SW 1271 (cell line): ENCODE measurements at regions not wholly inside any gene's neighbourhood (a gene's known extent, or its start where the extent isn't known, plus 50 kb on each side); places are given as distances from the start of the nearest gene placed in this dataset.
A peak's percentile ranks its signal among the peaks of the same experiment; 100 is the strongest.
"Not testable (repeated sequence)": the region's sequence is repeated elsewhere in the genome, so short reads cannot be mapped to it uniquely, and the experiment has no call there.

Experiments
- DNase-seq, 2 experiments: peaks; one replicate each; lab custom pipeline; 2025; lab: John Stamatoyannopoulos, UW

DNA sequence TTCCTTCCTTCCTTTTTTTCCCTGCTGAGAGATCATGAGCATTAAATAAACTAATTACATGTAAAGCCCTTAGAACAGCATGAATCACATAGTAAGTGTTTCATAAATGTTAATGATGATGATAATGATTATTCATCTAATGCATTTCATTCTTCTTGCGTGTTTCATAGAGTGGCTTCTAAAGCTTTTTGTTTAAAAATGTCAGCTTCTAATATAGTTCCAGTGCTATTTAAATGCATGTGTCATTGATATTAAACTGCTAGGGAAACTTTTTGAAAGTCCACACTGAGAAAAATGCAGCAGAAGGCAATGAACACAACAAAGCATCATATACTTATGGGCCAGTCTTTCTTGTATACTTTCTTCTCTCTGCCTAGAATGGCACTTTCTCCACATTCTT lies 894.8 kb downstream of the REEP3 start:
- no peak for DNase-seq

DNA sequence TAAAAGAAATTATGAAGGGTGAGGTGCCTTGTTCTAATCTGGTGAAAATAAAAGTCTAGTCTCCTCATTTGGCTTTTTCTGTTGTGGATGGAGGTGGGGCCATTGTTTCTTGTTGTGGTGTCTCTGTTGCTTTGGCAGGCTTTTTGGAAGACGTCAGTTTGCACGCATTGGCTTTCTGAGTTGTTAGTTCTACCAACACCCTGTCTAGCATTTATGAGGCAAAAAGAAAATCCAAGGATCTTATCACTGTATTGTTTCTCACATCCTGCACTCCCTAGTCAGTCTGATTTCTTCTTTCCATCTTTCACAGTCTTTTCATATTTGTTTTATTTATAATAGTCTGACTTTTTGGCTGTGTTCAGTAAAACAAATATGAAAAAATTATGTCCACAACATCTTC lies 898.3 kb downstream of the REEP3 start:
- no peak for DNase-seq

DNA sequence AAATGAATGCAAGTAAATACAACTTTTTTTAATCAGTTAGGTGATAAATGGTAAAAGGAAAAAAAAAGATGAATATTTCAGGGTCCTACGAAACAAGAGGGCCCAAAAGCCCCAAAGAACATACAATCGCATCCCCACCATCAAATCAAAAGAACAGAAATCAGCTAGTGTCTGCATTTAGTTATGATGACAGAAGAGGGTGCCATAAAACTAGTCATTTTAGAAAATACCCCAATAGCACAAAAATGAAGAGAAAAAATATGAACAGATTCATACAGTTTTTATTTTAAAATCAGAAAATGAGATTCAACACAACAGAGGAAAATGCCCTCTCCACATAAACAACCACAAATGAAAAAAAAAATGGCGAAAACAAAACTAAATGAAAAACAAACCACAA lies 905.5 kb downstream of the REEP3 start:
- DNase-seq, result no peak

DNA sequence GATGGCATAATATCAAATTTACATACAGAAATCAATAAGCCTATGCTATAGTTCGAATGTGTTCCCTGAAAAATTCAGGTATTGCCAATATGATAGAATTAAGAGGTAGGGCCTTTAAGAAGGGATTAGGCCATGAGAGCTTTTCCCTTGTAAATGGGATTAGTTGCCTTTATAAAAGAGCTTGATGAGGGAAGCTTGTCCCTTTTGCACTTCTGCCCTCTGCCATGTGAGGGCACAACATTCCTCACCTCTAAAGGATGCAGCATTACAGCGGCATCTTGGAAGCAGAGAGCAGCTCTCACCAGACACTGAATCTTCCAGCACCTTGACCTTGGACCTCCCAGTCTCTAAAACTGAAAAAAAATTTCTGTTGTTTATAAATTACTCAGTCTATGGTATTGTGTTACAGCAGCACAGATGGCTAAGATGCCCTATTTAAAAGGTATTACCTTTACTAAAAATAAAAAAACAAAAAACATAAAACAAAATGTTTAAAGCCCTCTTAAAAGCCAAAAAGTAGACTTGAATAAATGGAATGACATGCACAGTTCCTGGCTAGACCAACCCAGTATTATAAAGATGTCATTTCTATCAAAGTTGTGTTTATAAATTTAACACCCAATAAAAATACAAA lies 909.6 kb downstream of the REEP3 start:
- DNase-seq, result peak in 1 of 2 experiments; percentile 11

DNA sequence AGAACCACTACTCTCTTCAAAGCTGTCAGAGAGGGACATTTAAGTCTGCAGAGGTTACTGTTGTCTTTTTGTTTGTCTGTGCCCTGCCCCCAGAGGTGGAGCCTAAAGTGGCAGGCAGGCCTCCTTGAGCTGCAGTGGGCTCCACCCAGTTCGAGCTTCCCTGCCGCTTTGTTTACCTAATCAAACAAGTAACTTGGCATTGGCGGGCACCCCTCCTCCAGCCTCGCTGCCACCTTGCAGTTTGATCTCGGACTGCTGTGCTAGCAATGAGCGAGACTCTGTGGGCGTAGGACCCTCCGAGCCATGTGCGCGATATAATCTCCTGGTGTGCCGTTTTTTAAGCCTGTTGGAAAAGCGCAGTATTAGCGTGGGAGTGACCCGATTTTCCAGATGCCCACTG lies 920.7 kb downstream of the REEP3 start:
- DNase-seq, result not testable (repeated sequence)

DNA sequence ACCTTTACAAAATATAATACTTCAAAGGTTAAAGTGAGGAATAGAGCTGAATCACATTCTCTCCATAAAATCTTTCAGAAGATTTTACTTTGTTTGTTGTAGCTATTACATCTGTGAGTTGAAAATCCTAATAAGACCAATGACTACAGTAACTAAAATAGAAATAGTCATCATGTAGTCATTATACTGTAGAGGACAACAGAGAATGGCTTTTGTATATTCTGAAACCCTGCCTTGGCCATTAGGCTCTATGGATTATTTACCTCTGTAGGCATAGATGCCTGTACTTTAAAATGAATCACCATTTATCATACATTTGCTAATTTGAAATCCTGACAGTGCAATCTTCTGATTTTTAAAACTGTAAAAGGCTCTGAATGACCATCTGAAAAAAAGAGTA lies 923.0 kb downstream of the REEP3 start:
- DNase-seq, result no peak

DNA sequence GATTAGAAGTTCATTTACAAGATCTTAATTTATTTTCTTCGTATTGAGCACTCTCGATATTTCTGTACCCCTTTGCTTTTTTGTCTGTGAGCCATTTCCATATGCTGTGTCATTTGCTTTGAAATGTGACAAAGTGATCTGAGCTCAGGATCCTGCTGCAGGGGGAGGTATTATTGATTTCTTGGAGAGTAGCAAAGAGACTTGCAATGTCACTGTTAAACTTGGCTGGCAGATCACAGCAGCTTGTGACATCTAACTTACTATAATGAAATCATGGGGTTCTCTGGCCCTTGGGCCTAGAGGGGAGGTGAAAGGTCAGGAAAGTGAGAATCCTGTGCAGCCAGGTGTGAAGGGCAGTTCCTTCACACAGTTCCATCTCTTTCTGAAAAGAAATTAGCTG lies 923.4 kb downstream of the REEP3 start:
- no peak for DNase-seq

DNA sequence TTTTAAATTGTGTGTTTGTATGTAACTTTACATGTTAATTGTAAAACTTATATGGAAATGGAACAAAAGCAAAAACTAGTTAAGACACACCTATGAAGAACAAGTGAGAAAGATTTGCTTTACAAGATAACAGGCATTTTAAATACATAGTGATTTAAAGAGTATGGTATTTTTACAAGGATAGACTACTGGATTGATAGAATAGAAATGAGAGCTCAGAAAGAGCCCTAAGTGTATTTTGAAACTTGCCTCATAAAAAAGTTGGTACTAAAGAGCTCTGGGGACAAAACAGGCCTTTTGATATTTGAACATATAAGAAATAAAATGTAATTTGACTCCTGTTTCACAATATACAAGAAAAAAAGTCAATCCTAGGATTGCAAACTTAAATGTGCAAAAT lies 928.4 kb downstream of the REEP3 start:
- DNase-seq, result no peak

DNA sequence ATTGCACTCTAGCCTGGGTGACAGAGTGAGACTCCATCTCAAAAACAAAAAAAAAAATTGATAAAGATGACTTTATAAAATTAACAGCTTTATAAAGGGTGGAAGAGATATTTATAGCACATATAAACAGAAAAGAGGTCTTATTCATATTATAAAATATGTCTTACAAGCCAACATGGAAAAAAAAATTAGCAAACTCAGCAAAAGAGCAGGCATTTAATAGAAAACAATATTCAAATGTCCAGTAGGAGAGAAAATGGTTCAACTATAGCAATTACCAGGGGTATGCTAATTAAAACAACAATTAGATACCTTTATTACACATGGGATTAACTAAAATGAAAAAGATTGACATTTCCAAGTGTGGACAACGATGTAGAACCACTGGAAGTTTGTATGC lies 929.1 kb downstream of the REEP3 start:
- DNase-seq, result no peak

DNA sequence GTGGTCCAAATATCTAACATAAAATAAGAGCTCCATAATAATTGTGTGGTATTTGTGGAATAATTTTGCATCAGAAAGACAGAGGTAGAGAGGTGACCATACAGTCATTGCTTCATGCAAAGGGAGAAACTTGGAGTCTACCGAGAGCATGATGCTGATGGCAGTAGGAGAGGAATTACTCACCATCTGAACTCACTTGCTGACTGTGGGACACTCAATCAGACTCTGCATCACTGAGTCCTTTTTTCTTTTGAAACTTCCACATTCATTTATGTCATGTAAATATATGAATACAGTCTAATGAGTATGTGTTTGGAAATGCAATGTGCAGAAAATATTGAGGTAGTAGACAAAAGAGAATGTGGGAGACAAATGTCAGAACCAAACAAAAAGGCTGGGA lies 933.8 kb downstream of the REEP3 start:
- DNase-seq, result no peak

DNA sequence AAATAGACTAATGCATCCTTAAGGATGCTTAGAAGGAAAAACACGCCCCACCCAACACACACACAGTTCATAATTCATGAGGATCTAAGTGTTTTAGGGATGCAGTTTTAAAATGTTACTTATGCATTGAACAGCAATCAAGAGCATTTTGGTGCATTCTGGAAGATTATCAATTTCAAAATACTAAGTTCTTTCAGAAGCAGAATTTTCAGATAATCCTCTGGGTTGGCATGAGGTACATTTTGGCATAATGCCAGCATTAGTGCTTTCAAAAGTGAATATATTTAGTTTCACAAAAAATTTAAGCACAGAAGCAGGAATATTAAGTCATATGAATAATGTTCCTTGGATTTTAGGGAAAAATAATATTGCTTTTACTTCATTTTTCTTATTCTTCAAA lies 937.1 kb downstream of the REEP3 start:
- DNase-seq, result no peak

DNA sequence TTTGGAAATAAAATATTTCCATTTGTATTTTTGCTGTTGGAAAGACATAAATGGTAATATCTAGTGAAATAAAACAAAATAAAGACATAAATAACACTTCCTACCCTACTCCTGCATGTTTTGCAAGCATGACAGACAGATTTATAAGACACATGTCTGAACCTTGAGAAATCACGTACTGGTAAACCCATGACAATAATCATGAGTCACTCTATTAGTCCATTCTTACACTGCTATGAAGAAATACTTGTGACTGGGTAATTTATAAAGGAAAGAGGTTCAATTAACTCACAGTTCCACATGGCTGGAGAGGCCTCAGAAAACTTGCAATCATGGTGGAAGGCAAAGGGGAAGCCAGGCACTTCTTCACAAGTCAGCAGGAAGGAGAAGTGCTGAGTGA lies 942.2 kb downstream of the REEP3 start:
- no peak for DNase-seq

DNA sequence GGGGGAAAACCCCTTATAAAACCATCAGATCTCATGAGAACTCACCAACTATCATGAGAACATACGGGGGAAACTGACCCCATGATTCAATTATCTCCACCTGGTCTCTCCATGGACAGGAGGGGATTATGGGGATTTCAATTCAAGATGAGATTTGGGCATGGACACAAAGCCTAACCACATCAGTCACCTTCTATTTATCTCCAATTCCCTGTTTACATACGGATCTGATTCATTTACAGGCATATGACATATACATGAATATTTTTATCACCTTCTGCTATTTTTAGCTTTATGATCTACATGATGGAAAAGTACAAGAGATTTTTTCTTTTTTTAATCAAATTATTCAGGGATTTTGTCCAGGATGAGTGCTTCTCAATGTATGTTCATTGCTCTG lies 944.5 kb downstream of the REEP3 start:
- DNase-seq, result no peak

DNA sequence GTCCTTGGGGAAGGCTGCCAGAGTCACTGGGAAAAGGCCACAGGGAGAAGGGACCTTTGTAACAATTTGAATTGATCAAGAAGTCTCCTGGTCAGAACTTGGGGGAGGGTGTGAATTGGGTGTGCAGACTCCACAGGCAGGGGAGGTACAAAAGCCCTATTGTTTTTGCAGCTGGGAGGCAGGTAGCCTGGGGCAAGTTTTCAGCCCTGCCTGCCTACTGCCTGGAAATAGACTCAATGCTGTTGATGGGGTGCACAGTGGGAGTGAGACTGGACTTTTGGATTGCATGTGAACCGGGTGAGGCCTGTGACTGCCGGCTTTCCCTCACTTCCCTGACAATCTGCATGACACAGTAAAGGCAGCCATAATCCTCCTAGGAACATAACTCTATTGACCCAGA lies 947.0 kb downstream of the REEP3 start:
- DNase-seq, result no peak

DNA sequence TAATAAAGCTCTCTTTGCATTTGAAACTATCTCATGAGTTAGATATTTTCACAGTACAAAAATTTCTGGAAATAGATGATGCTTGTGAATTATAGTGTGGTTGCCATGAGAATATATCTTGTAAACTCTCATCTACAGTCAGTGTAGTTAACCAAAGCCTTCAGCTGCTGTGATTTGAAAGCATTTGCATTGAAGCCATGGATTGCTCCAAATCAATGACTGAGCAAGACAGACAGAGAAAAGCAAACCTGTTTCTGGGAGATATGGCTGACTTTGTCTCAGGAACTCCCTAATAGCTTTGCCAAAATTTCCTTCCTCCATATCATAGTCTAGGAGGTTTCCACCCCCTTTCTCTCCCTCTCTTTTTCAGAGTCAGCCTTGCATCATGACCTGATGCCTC lies 955.3 kb downstream of the REEP3 start:
- no peak for DNase-seq

DNA sequence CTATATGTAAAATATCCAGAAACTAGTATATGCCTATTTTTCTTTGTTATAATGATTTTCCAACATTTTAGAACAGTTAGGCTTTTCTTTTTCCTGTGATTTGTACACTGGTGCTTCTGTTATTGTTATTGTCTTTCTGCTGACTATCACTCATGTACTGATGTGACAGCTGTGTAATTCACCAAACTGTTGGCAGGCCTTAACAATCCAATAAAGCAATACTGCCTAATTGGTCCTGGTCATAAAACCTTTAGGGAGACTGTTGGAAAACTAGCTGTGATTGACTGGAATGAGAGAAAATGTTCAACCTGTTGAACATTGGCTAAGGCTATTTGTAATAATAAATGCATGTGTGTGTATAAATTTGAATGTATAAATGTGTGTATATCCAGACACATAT lies 956.6 kb downstream of the REEP3 start:
- DNase-seq, result no peak

DNA sequence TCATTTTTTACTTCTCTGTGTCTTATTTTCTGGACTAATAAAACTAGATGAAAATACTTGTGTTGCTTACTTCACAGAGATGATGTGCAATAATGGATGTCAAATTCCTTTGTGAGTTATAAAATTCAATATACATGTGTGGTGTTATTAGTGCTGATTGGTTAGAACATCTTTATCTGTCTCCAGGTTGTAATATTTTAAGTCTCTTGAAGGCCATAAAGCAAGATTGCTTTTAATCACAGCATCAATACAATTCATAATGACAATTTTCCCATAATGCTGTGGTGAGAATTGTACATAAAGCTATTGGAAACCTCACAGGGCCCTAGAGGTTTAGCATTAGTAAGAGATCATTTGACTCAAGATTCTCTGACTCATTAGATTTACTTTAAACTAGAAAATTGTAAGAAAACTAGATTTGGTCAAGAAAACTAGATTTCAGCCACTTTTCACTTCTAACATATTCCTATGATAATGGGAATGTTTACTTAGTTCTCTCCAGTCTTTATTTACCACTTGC lies 963.7 kb downstream of the REEP3 start:
- no peak for DNase-seq

DNA sequence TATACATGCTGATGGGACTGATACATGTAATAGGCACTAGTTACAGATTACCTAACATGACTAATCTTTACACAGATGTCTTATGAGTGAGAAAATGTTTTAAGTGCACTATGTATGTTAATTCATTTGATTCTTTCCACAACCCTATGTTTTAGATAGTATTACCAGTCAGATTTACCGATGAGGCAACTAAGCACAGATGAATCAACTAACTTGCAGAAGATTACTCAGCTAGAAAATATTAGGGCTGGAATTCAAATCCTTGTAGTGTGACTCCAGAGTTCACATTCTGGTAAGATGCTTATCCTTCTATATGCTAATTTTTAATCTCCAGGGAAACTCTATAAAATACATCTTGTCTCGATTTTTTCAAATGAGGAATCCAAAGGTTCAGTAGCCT lies 964.9 kb downstream of the REEP3 start:
- no peak for DNase-seq

DNA sequence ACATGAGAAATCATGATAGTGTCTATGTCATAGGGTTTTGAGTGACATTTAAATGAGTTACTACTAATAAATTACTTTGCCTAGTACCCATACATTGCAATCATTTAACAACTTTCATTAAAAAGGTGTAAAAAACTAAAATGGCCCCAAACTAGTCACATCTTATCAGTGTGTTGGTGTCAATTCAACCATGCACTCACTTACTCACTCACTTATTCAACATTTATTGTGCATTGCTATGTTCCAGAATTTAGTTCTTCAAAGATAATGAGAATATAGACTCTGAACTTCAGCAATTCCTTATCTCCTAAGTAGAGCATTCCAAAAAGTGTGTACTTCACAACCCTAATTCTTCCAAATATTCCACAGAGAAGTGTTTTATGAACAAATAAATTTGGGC lies 965.7 kb downstream of the REEP3 start:
- DNase-seq, result no peak

DNA sequence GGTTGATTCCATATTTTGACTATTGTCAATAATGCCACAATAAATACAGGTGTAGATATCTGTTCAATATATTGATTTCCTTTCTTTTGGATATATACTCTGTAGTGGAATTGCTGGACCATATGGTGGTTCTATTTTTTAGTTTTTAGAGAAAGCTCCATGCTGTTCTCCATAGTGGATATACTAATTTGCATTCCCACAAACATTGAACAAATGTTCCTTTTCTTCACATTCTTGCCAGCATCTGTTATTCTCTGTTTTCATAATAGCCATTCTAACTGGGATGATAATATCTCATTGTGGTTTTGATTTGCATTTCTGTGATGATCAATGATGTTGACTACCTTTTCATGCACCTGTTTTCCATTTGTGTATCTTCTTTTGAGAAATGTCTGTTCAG lies 973.7 kb downstream of the REEP3 start:
- DNase-seq, result no peak

DNA sequence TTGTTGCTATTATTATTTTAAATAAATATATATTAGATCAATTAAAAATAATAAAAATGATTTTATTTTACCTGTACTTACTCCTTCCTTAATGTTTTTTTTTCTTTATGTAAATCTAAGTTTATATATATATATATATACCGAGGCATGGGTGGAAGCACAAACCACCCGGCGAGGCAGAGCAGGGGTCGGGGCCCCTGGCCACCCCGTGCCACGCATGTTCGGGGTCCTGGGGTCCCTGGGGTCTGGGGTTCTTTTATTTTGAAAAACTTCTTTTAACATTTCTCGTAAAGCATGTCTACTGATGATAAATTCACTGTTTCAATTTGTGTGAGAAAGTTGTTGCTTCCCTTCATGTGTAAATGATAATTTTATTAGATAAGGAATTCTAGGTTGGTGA lies 976.1 kb downstream of the REEP3 start:
- DNase-seq, result no peak

DNA sequence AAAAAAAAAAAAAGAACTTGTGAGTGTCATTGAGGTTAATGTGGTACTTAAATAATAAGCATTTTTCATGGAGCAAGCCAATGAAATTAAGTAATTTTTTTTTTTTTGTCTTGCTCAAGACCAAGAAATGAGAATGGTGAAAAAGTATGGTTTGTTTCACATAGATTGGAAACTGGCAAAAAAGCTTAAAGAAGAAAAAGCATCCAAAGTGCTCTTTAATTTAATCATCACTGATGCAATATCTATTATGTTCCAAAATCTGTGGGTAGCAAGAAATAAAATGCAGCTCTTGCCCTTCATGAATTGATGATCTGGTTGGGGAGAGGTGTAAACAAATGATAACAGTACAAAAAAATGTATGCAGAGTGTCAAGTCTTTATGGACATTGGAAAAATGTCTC lies 980.6 kb downstream of the REEP3 start:
- DNase-seq, result no peak

DNA sequence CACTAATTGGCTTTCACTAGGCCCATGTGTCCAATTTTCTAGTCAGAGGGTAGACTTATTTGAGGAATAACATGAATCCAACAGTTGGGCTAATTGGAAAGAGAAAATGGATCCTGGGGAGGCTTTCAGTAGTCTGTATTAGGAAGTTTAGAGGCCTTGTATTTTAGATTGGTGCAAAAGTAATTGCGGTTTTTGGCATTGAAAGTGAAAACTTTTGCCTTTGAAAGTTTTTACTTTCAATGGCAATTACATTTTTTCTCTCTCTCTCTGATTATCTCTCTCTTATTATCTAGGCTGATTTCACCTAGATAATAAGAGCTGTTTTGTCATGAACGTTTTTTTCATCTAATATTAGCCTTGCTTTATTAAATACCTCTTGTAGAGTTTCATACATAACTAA lies 981.7 kb downstream of the REEP3 start:
- DNase-seq, result no peak

DNA sequence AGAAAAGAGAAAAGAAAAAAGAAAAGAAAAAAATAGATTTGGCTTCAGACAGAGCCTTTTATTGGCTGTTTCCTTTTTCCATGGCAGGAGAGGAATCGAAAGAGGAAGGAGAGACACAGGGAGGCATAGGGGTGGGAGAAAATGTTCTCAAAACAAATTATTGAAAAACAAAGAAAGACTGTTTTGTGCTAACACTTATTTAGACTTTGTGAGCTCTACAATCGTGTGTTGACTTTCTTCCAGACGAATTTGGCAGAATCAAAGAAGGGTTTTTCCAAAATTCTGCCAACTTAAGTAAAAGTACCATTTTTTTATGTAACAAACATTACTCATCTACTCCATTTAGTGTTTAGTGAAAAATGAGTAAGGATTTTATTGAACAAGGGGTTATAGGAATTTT lies 982.2 kb downstream of the REEP3 start:
- no peak for DNase-seq

DNA sequence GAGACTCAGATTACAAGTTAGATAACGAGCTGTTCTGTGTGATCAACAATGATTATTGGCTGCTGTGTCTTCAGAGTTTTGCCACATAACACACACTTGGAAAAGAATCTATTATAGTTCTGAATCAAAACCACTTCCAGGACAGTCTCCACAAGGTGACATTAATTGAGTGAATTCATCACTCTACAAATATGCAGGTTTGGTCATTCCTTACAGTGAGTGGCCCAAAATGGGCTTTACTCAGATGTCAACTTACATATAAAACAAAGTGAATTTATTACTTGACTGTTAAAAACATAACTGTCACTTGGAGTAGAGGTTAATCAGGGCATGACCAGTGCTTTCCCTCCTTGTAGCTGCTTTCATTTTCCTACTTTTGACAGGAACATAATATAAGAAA lies 984.3 kb downstream of the REEP3 start:
- DNase-seq, result no peak
